GM23338 (cell line): ENCODE measurements at regions not wholly inside any gene's neighbourhood (a gene's known extent, or its start where the extent isn't known, plus 50 kb on each side); places are given as distances from the start of the nearest gene placed in this dataset.

Experiments
- ATAC-seq: fragments of 200-7000 bp; cut with Tn5 transposase; 3 replicates; pipeline ENCODE4 v1.9.1; 2020
- DNase-seq: peaks from one replicate; pipeline ENCODE4 v3.0.0-alpha.2; 2015; ENCODE audit warnings: low spot score
- H2AFZ ChIP-seq: fragments of 200-600 bp; sonication (generic); 2 replicates; pipeline ENCODE4 v1.8.0; 2016; ENCODE audit warnings: antibody characterized with exemption, mild to moderate bottlenecking, moderate library complexity
- H3F3A ChIP-seq: fragments of 200-600 bp; sonication (generic); replicated peaks from 2 replicates; pipeline ENCODE4 v1.8.0; 2017; ENCODE audit warnings: antibody characterized with exemption, mixed run types, low read depth
- H3K27ac ChIP-seq: fragments of 200-600 bp; sonication (generic); 2 replicates; pipeline ENCODE4 v1.6.1; 2016; ENCODE audit warnings: low read depth
- H3K27me3 ChIP-seq: fragments of 200-600 bp; sonication (generic); 2 replicates; pipeline ENCODE4 v1.8.0; 2016; ENCODE audit warnings: mild to moderate bottlenecking, mixed run types, moderate library complexity; ENCODE audit not compliant: insufficient read depth
- H3K36me3 ChIP-seq: fragments of 200-600 bp; sonication (generic); 2 replicates; pipeline ENCODE4 v1.8.0; 2016; ENCODE audit warnings: mild to moderate bottlenecking; ENCODE audit not compliant: insufficient read depth
- H3K4me1 ChIP-seq: fragments of 200-600 bp; sonication (generic); 2 replicates; pipeline ENCODE4 v1.8.0; 2016; ENCODE audit warnings: mild to moderate bottlenecking, moderate library complexity; ENCODE audit not compliant: insufficient read depth
- H3K4me2 ChIP-seq: fragments of 200-600 bp; sonication (generic); 2 replicates; pipeline ENCODE4 v1.7.1; 2017; ENCODE audit warnings: mixed run types
- H3K4me3 ChIP-seq: fragments of 200-600 bp; sonication (generic); 2 replicates; pipeline ENCODE4 v1.6.1; 2016; ENCODE audit warnings: mixed run types
- H3K79me2 ChIP-seq: fragments of 200-600 bp; sonication (generic); replicated peaks from 2 replicates; pipeline ENCODE4 v1.8.0; 2017; ENCODE audit warnings: mild to moderate bottlenecking; ENCODE audit not compliant: insufficient read depth
- H3K9me2 ChIP-seq: fragments of 200-600 bp; sonication (generic); 2 replicates; pipeline ENCODE4 v1.8.0; 2017; ENCODE audit not compliant: insufficient read depth
- H4K20me1 ChIP-seq: fragments of 200-600 bp; sonication (generic); replicated peaks from 2 replicates; pipeline ENCODE4 v1.8.0; 2017; ENCODE audit warnings: mild to moderate bottlenecking; ENCODE audit not compliant: insufficient read depth
- H3K27ac Mint-ChIP-seq: 2 replicates; pipeline ENCODE4 v1.8.0; 2020; ENCODE audit warnings: inconsistent platforms, mild to moderate bottlenecking, moderate library complexity, mixed read lengths
- H3K27me3 Mint-ChIP-seq: 3 replicates; pipeline ENCODE4 v1.8.0; 2022; ENCODE audit warnings: low read depth, mild to moderate bottlenecking, moderate library complexity, mixed read lengths, inconsistent platforms; ENCODE audit not compliant: insufficient read depth, poor library complexity
- H3K36me3 Mint-ChIP-seq: 3 replicates; pipeline ENCODE4 v1.8.0; 2021; ENCODE audit warnings: low read depth, mild to moderate bottlenecking, inconsistent platforms, moderate library complexity, mixed read lengths
- H3K4me1 Mint-ChIP-seq: 3 replicates; pipeline ENCODE4 v1.8.0; 2020; ENCODE audit warnings: mild to moderate bottlenecking, inconsistent platforms, mixed read lengths
- H3K4me3 Mint-ChIP-seq: 3 replicates; pipeline ENCODE4 v1.8.0; 2021; ENCODE audit warnings: moderate library complexity, mild to moderate bottlenecking, inconsistent platforms, mixed read lengths
- H3K9me3 Mint-ChIP-seq: 3 replicates; pipeline ENCODE4 v1.8.0; 2020; ENCODE audit warnings: moderate library complexity, mild to moderate bottlenecking, inconsistent platforms, mixed read lengths
- EZH2phosphoT487 ChIP-seq: fragments of 200-600 bp; sonication (generic); IDR thresholded peaks from one replicate; pipeline ENCODE4 v1.8.1; 2018; ENCODE audit warnings: antibody characterized with exemption; ENCODE audit not compliant: unreplicated experiment
- ZNF331 ChIP-seq: fragments of 250-450 bp; sonication (Bioruptor Pico); IDR thresholded peaks from 2 replicates; pipeline ENCODE4 v1.5.0; 2020; ENCODE audit warnings: low read depth, mild to moderate bottlenecking, moderate library complexity
- TF ChIP-seq, protein P1 (sequence below): fragments of 250-450 bp; sonication (Bioruptor Pico); IDR thresholded peaks from 2 replicates; pipeline ENCODE4 v1.5.0; 2020; ENCODE audit warnings: mild to moderate bottlenecking, moderate library complexity

DNA sequence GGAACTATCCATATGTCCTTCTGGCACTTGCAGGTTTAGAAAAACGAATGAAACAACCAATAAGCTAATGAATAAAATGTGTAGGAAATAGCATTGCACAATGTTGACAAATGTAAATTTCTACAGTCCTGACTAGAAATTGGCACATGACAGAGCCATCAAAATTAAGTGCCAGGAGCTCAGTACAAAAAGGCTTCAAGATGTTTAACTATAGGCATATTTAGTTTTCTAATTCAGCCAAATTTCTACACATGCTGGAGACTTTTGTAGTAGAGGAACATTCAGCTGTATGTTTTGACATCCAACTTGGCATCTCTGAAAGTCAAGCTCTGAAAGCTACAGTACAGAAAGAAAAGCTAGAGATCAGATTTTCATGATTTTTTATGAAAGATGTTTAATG lies 1999.4 kb upstream of the AGA start (continued):
- TF ChIP-seq, protein P1, sequence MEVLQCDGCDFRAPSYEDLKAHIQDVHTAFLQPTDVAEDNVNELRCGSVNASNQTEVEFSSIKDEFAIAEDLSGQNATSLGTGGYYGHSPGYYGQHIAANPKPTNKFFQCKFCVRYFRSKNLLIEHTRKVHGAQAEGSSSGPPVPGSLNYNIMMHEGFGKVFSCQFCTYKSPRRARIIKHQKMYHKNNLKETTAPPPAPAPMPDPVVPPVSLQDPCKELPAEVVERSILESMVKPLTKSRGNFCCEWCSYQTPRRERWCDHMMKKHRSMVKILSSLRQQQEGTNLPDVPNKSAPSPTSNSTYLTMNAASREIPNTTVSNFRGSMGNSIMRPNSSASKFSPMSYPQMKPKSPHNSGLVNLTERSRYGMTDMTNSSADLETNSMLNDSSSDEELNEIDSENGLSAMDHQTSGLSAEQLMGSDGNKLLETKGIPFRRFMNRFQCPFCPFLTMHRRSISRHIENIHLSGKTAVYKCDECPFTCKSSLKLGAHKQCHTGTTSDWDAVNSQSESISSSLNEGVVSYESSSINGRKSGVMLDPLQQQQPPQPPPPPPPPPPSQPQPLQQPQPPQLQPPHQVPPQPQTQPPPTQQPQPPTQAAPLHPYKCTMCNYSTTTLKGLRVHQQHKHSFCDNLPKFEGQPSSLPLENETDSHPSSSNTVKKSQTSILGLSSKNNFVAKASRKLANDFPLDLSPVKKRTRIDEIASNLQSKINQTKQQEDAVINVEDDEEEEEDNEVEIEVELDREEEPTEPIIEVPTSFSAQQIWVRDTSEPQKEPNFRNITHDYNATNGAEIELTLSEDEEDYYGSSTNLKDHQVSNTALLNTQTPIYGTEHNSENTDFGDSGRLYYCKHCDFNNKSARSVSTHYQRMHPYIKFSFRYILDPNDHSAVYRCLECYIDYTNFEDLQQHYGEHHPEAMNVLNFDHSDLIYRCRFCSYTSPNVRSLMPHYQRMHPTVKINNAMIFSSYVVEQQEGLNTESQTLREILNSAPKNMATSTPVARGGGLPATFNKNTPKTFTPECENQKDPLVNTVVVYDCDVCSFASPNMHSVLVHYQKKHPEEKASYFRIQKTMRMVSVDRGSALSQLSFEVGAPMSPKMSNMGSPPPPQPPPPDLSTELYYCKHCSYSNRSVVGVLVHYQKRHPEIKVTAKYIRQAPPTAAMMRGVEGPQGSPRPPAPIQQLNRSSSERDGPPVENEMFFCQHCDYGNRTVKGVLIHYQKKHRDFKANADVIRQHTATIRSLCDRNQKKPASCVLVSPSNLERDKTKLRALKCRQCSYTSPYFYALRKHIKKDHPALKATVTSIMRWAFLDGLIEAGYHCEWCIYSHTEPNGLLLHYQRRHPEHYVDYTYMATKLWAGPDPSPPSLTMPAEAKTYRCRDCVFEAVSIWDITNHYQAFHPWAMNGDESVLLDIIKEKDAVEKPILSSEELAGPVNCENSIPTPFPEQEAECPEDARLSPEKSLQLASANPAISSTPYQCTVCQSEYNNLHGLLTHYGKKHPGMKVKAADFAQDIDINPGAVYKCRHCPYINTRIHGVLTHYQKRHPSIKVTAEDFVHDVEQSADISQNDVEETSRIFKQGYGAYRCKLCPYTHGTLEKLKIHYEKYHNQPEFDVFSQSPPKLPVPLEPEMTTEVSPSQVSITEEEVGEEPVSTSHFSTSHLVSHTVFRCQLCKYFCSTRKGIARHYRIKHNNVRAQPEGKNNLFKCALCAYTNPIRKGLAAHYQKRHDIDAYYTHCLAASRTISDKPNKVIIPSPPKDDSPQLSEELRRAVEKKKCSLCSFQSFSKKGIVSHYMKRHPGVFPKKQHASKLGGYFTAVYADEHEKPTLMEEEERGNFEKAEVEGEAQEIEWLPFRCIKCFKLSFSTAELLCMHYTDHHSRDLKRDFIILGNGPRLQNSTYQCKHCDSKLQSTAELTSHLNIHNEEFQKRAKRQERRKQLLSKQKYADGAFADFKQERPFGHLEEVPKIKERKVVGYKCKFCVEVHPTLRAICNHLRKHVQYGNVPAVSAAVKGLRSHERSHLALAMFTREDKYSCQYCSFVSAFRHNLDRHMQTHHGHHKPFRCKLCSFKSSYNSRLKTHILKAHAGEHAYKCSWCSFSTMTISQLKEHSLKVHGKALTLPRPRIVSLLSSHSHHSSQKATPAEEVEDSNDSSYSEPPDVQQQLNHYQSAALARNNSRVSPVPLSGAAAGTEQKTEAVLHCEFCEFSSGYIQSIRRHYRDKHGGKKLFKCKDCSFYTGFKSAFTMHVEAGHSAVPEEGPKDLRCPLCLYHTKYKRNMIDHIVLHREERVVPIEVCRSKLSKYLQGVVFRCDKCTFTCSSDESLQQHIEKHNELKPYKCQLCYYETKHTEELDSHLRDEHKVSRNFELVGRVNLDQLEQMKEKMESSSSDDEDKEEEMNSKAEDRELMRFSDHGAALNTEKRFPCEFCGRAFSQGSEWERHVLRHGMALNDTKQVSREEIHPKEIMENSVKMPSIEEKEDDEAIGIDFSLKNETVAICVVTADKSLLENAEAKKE (CRISPR knock-in tag), result no peak
- TF ChIP-seq EZH2phosphoT487, result no peak

DNA sequence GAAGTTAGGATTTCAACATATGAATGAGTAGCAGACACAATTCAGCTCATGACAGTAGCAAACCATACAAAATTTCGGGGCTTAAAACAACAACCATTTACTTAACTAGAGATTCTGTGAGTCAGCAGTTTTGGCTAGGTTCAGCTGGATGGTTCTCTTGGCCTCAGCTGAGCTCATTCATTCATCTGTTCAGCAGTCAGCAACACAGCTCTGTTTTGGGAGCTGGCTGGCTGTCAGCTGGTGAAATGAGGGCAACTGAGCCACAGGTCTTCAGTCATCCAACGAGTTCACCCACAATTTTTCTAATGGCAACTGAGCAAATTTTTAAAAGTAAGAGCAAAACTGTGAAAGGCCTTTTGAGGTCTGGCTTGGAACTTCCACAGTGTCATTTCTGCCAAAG lies 2005.1 kb upstream of the AGA start:
- ATAC-seq (no peak), DNase-seq (peak; percentile 26)
- Histone ChIP-seq H3K4me1 (no peaks in the 10 kb centered on the region; the same call in 1 of the 2 replicates), H3K36me3 (no peaks in the 10 kb centered on the region), H3K4me2 (0 out of 2 replicates have a peak overlapping the region, but pooled peaks have one; percentile 21), H3F3A (no peaks in the 10 kb centered on the region), H2AFZ (no peak overlapping the region), H3K9me2 (peaks cover 5% of the 10 kb centered on the region), H3K79me2 (no peaks in the 10 kb centered on the region), H4K20me1 (no peaks in the 10 kb centered on the region), H3K27ac (no peak overlapping the region), H3K27me3 (no peaks in the 10 kb centered on the region), H3K4me3 (no peak overlapping the region)
- peak; percentile 90 for TF ChIP-seq ZNF331 (CRISPR knock-in tag)
- no peak for TF ChIP-seq EZH2phosphoT487
- Mint-ChIP-seq H3K27ac (peak overlapping the region; percentile 97), H3K9me3 (no peaks in the 10 kb centered on the region), H3K4me3 (no peak overlapping the region), H3K4me1 (peaks cover 6% of the 10 kb centered on the region; the same call in 2 of the 3 replicates), H3K27me3 (peaks cover 3% of the 10 kb centered on the region), H3K36me3 (peaks cover 11% of the 10 kb centered on the region; the same call in 2 of the 3 replicates)
